SK-N-SH treated with all-trans-retinoic acid at 6 μM for 48 hours (cell line): ENCODE measurements at regions not wholly inside any gene's neighbourhood (a gene's known extent, or its start where the extent isn't known, plus 50 kb on each side); places are given as distances from the start of the nearest gene placed in this dataset.

Experiments
- ARNTL ChIP-seq: fragments of 450-650 bp; formaldehyde crosslinking; IDR thresholded peaks from 2 replicates; pipeline ENCODE4 v1.5.0; 2020; ENCODE audit warnings: low read depth, mild to moderate bottlenecking, moderate library complexity, borderline replicate concordance
- GLIS3 ChIP-seq: fragments of 250-450 bp; sonication (Bioruptor Pico); IDR thresholded peaks from 2 replicates; pipeline ENCODE4 v1.5.0; 2020; ENCODE audit warnings: mild to moderate bottlenecking, moderate library complexity
- ISL1 ChIP-seq: fragments of 250-450 bp; sonication (Bioruptor Pico); IDR thresholded peaks from 2 replicates; pipeline ENCODE4 v2.1.2; 2022; ENCODE audit warnings: mild to moderate bottlenecking, moderate library complexity
- PPARA ChIP-seq: fragments of 250-450 bp; sonication (Bioruptor Pico); IDR thresholded peaks from 2 replicates; pipeline ENCODE4 v1.5.0; 2020; ENCODE audit warnings: mild to moderate bottlenecking, borderline replicate concordance
- RARB ChIP-seq: fragments of 250-450 bp; sonication (Bioruptor Pico); IDR thresholded peaks from 2 replicates; pipeline ENCODE4 v1.8.0; 2021; ENCODE audit warnings: mild to moderate bottlenecking, moderate library complexity
- ZFP3 ChIP-seq: fragments of 250-450 bp; sonication (Bioruptor Pico); IDR thresholded peaks from 2 replicates; pipeline ENCODE4 v1.5.0; 2020; ENCODE audit warnings: mild to moderate bottlenecking, moderate library complexity
- ZFP30 ChIP-seq: fragments of 450-650 bp; formaldehyde crosslinking; IDR thresholded peaks from 2 replicates; pipeline ENCODE4 v1.5.0; 2022; ENCODE audit warnings: mild to moderate bottlenecking, moderate library complexity
- ZNF8 ChIP-seq: fragments of 450-650 bp; formaldehyde crosslinking; IDR thresholded peaks from 2 replicates; pipeline ENCODE4 v1.5.0; 2020; ENCODE audit warnings: mild to moderate bottlenecking, moderate library complexity
- TF ChIP-seq, protein P1 (sequence below): fragments of 250-450 bp; sonication (Bioruptor Pico); IDR thresholded peaks from 2 replicates; pipeline ENCODE4 v1.8.0; 2020; ENCODE audit warnings: mild to moderate bottlenecking, moderate library complexity, borderline replicate concordance
- TF ChIP-seq, protein P2 (sequence below): fragments of 250-450 bp; sonication (Bioruptor Pico); IDR thresholded peaks from 2 replicates; pipeline ENCODE4 v1.5.1; 2020; ENCODE audit warnings: low read depth, mild to moderate bottlenecking, moderate library complexity
- TF ChIP-seq, protein P3 (sequence below): fragments of 250-450 bp; sonication (Bioruptor Pico); IDR thresholded peaks from 2 replicates; pipeline ENCODE4 v1.8.0; 2021; ENCODE audit warnings: low read depth, mild to moderate bottlenecking, moderate library complexity, borderline replicate concordance
- TF ChIP-seq, protein P4 (sequence below): fragments of 250-450 bp; sonication (Bioruptor Pico); IDR thresholded peaks from 2 replicates; pipeline ENCODE4 v1.5.1; 2021; ENCODE audit warnings: mild to moderate bottlenecking, moderate library complexity

DNA sequence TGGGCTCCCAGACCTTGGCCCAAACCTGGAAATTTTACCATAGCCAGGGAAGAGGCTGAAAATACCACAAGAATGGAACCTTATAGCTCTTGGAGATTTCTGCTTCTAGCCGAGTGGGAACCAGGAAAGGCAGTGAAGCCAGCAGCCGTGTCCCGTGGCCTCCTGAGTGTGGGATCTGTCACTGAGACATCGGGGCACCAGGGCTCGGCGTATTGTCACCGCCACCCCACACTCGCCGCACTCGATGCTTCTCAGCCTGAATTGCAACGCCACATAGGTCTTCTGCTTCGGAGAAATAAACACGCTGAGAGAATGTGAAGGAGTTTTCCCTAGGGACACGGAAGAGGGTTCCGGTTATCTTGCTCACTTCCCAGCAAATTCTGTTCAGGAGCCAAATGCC, 61.5 kb downstream of the DLL1 start:
- TF ChIP-seq, protein P1, sequence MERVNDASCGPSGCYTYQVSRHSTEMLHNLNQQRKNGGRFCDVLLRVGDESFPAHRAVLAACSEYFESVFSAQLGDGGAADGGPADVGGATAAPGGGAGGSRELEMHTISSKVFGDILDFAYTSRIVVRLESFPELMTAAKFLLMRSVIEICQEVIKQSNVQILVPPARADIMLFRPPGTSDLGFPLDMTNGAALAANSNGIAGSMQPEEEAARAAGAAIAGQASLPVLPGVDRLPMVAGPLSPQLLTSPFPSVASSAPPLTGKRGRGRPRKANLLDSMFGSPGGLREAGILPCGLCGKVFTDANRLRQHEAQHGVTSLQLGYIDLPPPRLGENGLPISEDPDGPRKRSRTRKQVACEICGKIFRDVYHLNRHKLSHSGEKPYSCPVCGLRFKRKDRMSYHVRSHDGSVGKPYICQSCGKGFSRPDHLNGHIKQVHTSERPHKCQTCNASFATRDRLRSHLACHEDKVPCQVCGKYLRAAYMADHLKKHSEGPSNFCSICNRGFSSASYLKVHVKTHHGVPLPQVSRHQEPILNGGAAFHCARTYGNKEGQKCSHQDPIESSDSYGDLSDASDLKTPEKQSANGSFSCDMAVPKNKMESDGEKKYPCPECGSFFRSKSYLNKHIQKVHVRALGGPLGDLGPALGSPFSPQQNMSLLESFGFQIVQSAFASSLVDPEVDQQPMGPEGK, result no peak
- TF ChIP-seq ZNF8 (CRISPR knock-in tag) (no peak), GLIS3 (CRISPR knock-in tag) (no peak), RARB (CRISPR knock-in tag) (no peak), PPARA (CRISPR knock-in tag) (no peak), ISL1 (CRISPR knock-in tag) (no peak), ZFP3 (CRISPR knock-in tag) (no peak), ARNTL (CRISPR knock-in tag) (no peak), ZFP30 (no peak)
- TF ChIP-seq, protein P2, sequence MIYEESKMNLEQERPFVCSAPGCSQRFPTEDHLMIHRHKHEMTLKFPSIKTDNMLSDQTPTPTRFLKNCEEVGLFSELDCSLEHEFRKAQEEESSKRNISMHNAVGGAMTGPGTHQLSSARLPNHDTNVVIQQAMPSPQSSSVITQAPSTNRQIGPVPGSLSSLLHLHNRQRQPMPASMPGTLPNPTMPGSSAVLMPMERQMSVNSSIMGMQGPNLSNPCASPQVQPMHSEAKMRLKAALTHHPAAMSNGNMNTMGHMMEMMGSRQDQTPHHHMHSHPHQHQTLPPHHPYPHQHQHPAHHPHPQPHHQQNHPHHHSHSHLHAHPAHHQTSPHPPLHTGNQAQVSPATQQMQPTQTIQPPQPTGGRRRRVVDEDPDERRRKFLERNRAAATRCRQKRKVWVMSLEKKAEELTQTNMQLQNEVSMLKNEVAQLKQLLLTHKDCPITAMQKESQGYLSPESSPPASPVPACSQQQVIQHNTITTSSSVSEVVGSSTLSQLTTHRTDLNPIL (CRISPR knock-in tag), result no peak
- TF ChIP-seq, protein P3, sequence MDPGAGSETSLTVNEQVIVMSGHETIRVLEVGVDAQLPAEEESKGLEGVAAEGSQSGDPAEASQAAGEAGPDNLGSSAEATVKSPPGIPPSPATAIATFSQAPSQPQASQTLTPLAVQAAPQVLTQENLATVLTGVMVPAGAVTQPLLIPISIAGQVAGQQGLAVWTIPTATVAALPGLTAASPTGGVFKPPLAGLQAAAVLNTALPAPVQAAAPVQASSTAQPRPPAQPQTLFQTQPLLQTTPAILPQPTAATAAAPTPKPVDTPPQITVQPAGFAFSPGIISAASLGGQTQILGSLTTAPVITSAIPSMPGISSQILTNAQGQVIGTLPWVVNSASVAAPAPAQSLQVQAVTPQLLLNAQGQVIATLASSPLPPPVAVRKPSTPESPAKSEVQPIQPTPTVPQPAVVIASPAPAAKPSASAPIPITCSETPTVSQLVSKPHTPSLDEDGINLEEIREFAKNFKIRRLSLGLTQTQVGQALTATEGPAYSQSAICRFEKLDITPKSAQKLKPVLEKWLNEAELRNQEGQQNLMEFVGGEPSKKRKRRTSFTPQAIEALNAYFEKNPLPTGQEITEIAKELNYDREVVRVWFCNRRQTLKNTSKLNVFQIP (CRISPR knock-in tag), result no peak
- TF ChIP-seq, protein P4, sequence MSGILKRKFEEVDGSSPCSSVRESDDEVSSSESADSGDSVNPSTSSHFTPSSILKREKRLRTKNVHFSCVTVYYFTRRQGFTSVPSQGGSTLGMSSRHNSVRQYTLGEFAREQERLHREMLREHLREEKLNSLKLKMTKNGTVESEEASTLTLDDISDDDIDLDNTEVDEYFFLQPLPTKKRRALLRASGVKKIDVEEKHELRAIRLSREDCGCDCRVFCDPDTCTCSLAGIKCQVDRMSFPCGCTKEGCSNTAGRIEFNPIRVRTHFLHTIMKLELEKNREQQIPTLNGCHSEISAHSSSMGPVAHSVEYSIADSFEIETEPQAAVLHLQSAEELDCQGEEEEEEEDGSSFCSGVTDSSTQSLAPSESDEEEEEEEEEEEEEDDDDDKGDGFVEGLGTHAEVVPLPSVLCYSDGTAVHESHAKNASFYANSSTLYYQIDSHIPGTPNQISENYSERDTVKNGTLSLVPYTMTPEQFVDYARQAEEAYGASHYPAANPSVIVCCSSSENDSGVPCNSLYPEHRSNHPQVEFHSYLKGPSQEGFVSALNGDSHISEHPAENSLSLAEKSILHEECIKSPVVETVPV, result no peak
